ENCODE measurements at regions not wholly inside any gene's neighbourhood (a gene's known extent, or its start where the extent isn't known, plus 50 kb on each side); places are given as distances from the start of the nearest gene placed in this dataset.

DNA sequence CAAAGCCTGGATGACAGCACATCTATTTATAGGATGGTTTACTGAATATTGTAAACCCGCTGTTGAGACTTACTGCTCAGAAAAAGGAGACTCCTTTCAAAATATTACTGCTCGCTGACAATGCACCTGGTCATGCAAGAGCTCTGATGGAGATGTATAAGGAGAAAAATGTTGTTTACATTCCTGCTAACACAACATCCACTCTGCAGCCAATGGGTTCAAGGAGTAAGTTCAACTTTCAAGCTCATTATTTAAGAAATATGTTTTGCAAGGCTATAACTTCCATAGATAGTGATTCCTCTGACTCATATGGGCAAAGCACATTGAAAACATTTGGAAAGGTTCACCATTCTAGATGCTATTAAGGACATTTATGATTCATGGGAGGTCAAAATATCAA lies 201.7 kb downstream of the SNAPC1 start:
- H3K9me3 Mint-ChIP-seq (ENCODE audit: unreplicated experiment), result peaks cover 6% of the 10 kb centered on the region
- DNase-seq (ENCODE audit: extremely low spot score, unreplicated experiment), result no peak
- H3K4me3 Mint-ChIP-seq (ENCODE audit: unreplicated experiment), result no peak overlapping the region
- no peak overlapping the region for H3K27ac Mint-ChIP-seq (ENCODE audit: unreplicated experiment)
- H3K36me3 Mint-ChIP-seq (ENCODE audit: unreplicated experiment), result no peaks in the 10 kb centered on the region
- TF ChIP-seq, protein P1, sequence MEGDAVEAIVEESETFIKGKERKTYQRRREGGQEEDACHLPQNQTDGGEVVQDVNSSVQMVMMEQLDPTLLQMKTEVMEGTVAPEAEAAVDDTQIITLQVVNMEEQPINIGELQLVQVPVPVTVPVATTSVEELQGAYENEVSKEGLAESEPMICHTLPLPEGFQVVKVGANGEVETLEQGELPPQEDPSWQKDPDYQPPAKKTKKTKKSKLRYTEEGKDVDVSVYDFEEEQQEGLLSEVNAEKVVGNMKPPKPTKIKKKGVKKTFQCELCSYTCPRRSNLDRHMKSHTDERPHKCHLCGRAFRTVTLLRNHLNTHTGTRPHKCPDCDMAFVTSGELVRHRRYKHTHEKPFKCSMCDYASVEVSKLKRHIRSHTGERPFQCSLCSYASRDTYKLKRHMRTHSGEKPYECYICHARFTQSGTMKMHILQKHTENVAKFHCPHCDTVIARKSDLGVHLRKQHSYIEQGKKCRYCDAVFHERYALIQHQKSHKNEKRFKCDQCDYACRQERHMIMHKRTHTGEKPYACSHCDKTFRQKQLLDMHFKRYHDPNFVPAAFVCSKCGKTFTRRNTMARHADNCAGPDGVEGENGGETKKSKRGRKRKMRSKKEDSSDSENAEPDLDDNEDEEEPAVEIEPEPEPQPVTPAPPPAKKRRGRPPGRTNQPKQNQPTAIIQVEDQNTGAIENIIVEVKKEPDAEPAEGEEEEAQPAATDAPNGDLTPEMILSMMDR (IDR thresholded peaks at IDR 0.05), result no peak
- H3K4me1 Mint-ChIP-seq (ENCODE audit: unreplicated experiment), result peaks cover 14% of the 10 kb centered on the region
- H3K27me3 Mint-ChIP-seq (ENCODE audit: unreplicated experiment), result no peaks in the 10 kb centered on the region

GRCh38 chr14:61965030-61965745 lies 203.0 kb downstream of the SNAPC1 start:
- DNase-seq (ENCODE audit: extremely low spot score, unreplicated experiment), result no peak
- Mint-ChIP-seq H3K4me1 (ENCODE audit: unreplicated experiment) (peaks cover 14% of the 10 kb centered on the region), H3K4me3 (ENCODE audit: unreplicated experiment) (no peak overlapping the region), H3K36me3 (ENCODE audit: unreplicated experiment) (no peaks in the 10 kb centered on the region), H3K27me3 (ENCODE audit: unreplicated experiment) (no peaks in the 10 kb centered on the region), H3K27ac (ENCODE audit: unreplicated experiment) (peak overlapping the region; percentile 67), H3K9me3 (ENCODE audit: unreplicated experiment) (peaks cover 6% of the 10 kb centered on the region)
- TF ChIP-seq, protein P1 (IDR thresholded peaks at IDR 0.05), result no peak

DNA sequence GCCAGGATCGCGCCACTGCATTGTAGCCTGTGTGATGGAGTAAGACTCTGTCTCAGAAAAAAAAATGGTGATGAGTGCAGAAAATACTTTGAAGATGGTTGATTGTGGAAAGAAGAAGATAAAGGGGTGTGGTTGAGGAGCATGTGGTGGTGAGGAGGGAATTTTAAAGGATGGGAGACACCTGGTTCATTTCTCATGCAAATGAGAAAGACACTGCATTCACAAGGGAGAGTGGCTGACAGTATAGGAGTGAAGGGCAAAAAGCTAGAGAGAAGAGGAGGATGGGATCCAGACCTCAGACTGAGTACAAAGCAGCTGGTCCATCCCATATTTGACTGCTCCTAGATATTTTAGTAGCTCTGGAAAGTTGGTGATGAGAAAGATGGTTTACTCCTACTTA lies 206.0 kb downstream of the SNAPC1 start:
- no peak overlapping the region for H3K4me3 Mint-ChIP-seq (ENCODE audit: unreplicated experiment)
- peaks cover 16% of the 10 kb centered on the region for H3K4me1 Mint-ChIP-seq (ENCODE audit: unreplicated experiment)
- no peaks in the 10 kb centered on the region for H3K36me3 Mint-ChIP-seq (ENCODE audit: unreplicated experiment)
- H3K9me3 Mint-ChIP-seq (ENCODE audit: unreplicated experiment), result no peaks in the 10 kb centered on the region
- no peaks in the 10 kb centered on the region for H3K27me3 Mint-ChIP-seq (ENCODE audit: unreplicated experiment)
- TF ChIP-seq, protein P1 (IDR thresholded peaks at IDR 0.05), result no peak
- DNase-seq (ENCODE audit: extremely low spot score, unreplicated experiment), result no peak
- no peak overlapping the region for H3K27ac Mint-ChIP-seq (ENCODE audit: unreplicated experiment)

- TF ChIP-seq, protein P1 (IDR thresholded peaks at IDR 0.05), result no peak
- peaks cover 16% of the 10 kb centered on the region for H3K4me1 Mint-ChIP-seq (ENCODE audit: unreplicated experiment)
- no peaks in the 10 kb centered on the region for H3K9me3 Mint-ChIP-seq (ENCODE audit: unreplicated experiment)
- H3K4me3 Mint-ChIP-seq (ENCODE audit: unreplicated experiment), result no peak overlapping the region
- no peaks in the 10 kb centered on the region for H3K27me3 Mint-ChIP-seq (ENCODE audit: unreplicated experiment)
- H3K27ac Mint-ChIP-seq (ENCODE audit: unreplicated experiment), result no peak overlapping the region
- no peaks in the 10 kb centered on the region for H3K36me3 Mint-ChIP-seq (ENCODE audit: unreplicated experiment)
- DNase-seq (ENCODE audit: extremely low spot score, unreplicated experiment), result no peak
Observed at GRCh38 chr14:61972711-61973110, 210.5 kb downstream of the SNAPC1 start.

DNA sequence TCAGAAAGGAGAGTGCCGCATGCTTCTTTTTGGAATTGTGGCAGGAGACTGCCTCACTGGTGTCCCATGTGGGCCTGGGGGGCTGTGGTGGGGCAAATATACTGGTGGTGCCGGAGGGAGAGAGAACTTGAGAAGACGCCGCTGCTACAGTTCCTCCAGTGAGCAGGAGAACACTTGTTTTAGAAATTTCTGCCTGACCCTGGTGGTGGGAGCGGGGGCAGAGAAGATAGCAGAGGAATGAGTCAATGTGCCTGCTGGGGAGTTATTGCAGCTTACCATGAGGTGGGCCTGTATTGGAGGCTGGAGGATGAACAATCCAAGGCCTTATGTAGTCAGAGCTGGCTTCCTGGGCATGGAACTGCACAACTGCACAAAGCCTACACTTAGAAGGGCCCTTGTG lies 211.8 kb downstream of the SNAPC1 start:
- Mint-ChIP-seq H3K27me3 (ENCODE audit: unreplicated experiment) (no peaks in the 10 kb centered on the region), H3K27ac (ENCODE audit: unreplicated experiment) (peak overlapping the region; percentile 43), H3K9me3 (ENCODE audit: unreplicated experiment) (peaks cover 3% of the 10 kb centered on the region), H3K4me1 (ENCODE audit: unreplicated experiment) (peaks cover 16% of the 10 kb centered on the region), H3K36me3 (ENCODE audit: unreplicated experiment) (no peaks in the 10 kb centered on the region), H3K4me3 (ENCODE audit: unreplicated experiment) (no peak overlapping the region)
- no peak for DNase-seq (ENCODE audit: extremely low spot score, unreplicated experiment)
- TF ChIP-seq, protein P1 (IDR thresholded peaks at IDR 0.05), result no peak
